Chondrocyte (in vitro differentiated cells): ENCODE measurements at regions not wholly inside any gene's neighbourhood (a gene's known extent, or its start where the extent isn't known, plus 50 kb on each side); places are given as distances from the start of the nearest gene placed in this dataset.

Experiments used
- DNase-seq: peaks from one replicate; pipeline ENCODE4 v3.0.0; 2021; ENCODE audit warnings: mixed read lengths, low spot score
- H3K27ac Mint-ChIP-seq: one replicate; pipeline ENCODE4 v1.8.0; 2021; ENCODE audit warnings: mild to moderate bottlenecking, moderate library complexity, mixed read lengths; ENCODE audit not compliant: unreplicated experiment
- H3K27me3 Mint-ChIP-seq: 2 replicates; pipeline ENCODE4 v1.8.0; 2021; ENCODE audit warnings: low read depth, mixed read lengths
- H3K36me3 Mint-ChIP-seq: 2 replicates; pipeline ENCODE4 v1.8.0; 2021; ENCODE audit warnings: low read depth, mixed read lengths
- H3K4me1 Mint-ChIP-seq: 2 replicates; pipeline ENCODE4 v1.8.0; 2021; ENCODE audit warnings: low read depth, mild to moderate bottlenecking, mixed read lengths
- H3K4me3 Mint-ChIP-seq: one replicate; pipeline ENCODE4 v1.8.0; 2021; ENCODE audit warnings: mild to moderate bottlenecking, moderate library complexity, mixed read lengths; ENCODE audit not compliant: unreplicated experiment
- H3K9me3 Mint-ChIP-seq: 2 replicates; pipeline ENCODE4 v1.8.0; 2021; ENCODE audit warnings: low read depth, mixed read lengths
- CTCF ChIP-seq: fragments of 200-600 bp; sonication (generic); IDR thresholded peaks from 2 replicates; pipeline ENCODE4 v1.5.0; 2021; ENCODE audit warnings: antibody characterized with exemption, mild to moderate bottlenecking, moderate library complexity

GRCh38 chr2:211067029-211067428 is 510.6 kb downstream of the CPS1 start:
- DNase-seq = no peak
- no peak for TF ChIP-seq CTCF
- Mint-ChIP-seq H3K27me3 (no peaks in the 10 kb centered on the region), H3K4me3 (no peak overlapping the region), H3K9me3 (no peaks in the 10 kb centered on the region), H3K4me1 (no peaks in the 10 kb centered on the region), H3K27ac (no peak overlapping the region), H3K36me3 (no peaks in the 10 kb centered on the region)

GRCh38 chr2:211068108-211068780 is 511.8 kb downstream of the CPS1 start:
- no peak overlapping the region for H3K27ac Mint-ChIP-seq
- H3K4me1 Mint-ChIP-seq = no peaks in the 10 kb centered on the region
- DNase-seq = no peak
- H3K27me3 Mint-ChIP-seq = no peaks in the 10 kb centered on the region
- no peaks in the 10 kb centered on the region for H3K36me3 Mint-ChIP-seq
- H3K9me3 Mint-ChIP-seq = no peaks in the 10 kb centered on the region
- TF ChIP-seq CTCF = no peak
- H3K4me3 Mint-ChIP-seq = no peak overlapping the region

- TF ChIP-seq CTCF = no peak
- no peaks in the 10 kb centered on the region for H3K27me3 Mint-ChIP-seq
- H3K27ac Mint-ChIP-seq = no peak overlapping the region
- no peaks in the 10 kb centered on the region for H3K9me3 Mint-ChIP-seq
- no peaks in the 10 kb centered on the region for H3K36me3 Mint-ChIP-seq
- no peak overlapping the region for H3K4me3 Mint-ChIP-seq
- DNase-seq = no peak
- no peaks in the 10 kb centered on the region for H3K4me1 Mint-ChIP-seq
Observed at GRCh38 chr2:211070547-211070946, 514.1 kb downstream of the CPS1 start.

GRCh38 chr2:211077216-211077767 is 520.9 kb downstream of the CPS1 start:
- Mint-ChIP-seq H3K27ac (no peak overlapping the region), H3K4me1 (no peaks in the 10 kb centered on the region), H3K4me3 (no peak overlapping the region), H3K27me3 (peaks cover 4% of the 10 kb centered on the region), H3K36me3 (no peaks in the 10 kb centered on the region), H3K9me3 (no peaks in the 10 kb centered on the region)
- no peak for TF ChIP-seq CTCF
- no peak for DNase-seq

GRCh38 chr2:211084352-211084751 is 528.0 kb downstream of the CPS1 start:
- TF ChIP-seq CTCF = no peak
- H3K4me1 Mint-ChIP-seq = no peaks in the 10 kb centered on the region
- peaks cover 14% of the 10 kb centered on the region for H3K27me3 Mint-ChIP-seq
- no peaks in the 10 kb centered on the region for H3K36me3 Mint-ChIP-seq
- DNase-seq = no peak
- H3K9me3 Mint-ChIP-seq = no peaks in the 10 kb centered on the region
- H3K4me3 Mint-ChIP-seq = no peak overlapping the region
- no peak overlapping the region for H3K27ac Mint-ChIP-seq
